ENCODE measurements at regions not wholly inside any gene's neighbourhood (a gene's known extent, or its start where the extent isn't known, plus 50 kb on each side); places are given as distances from the start of the nearest gene placed in this dataset.
"Not testable (repeated sequence)": the region's sequence is repeated elsewhere in the genome, so short reads cannot be mapped to it uniquely, and the experiment has no call there.

DNA sequence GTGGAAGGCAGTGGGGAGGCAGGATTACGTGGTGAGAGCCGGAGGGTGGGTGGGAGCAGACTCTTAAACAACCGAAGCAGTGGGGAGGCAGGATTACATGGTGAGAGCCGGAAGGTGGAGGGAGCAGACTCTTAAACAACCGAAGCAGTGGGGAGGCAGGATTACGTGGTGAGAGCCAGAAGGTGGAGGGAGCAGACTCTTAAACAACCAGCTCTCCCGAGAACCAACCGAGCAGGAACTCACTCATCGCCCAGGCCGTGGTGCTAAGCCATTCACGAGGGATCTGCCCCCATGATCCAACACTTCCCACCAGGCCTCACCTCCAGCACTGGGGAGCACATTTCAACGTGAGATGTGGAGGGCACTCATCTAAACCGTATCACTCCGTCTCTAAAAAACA is 87.7 kb downstream of the RTP5 start:
- DNase-seq (ENCODE audit: low spot score) = no peak

DNA sequence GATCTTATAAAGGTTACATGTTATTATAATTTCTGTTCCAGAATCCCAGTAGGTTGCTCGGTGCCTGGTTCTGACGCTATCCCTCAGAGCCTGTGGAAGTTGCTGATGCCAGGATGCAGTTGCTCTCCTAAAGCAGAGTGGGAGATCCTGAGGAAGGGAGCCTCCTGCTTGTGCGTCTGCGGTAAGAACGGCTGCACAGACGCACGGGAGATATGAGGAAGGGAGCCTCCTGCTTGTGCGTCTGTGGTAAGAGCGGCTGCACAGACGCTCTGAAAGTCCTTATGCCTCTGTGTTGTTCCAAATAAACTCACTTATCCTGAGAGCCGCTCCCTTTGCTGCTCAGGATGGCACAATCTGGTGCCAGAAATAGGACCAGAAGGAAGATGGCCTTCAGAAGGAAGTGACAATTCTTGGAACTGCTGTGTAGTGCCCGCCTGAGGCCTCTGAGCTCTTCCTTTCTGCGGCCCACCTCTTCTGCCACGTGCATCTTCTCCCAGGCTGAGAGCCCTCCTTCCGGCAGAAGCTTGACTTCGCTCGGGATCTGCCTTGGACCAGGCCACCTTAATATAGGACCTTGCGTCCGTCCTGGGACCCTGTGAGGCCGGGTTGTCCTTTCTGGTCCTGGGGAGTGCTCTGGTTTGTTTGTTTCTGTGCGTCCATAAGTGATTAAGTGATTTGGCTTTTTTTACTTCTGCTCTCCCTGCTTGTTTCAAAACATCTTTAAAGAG is 89.5 kb downstream of the RTP5 start:
- no peak for DNase-seq (ENCODE audit: low spot score)

DNA sequence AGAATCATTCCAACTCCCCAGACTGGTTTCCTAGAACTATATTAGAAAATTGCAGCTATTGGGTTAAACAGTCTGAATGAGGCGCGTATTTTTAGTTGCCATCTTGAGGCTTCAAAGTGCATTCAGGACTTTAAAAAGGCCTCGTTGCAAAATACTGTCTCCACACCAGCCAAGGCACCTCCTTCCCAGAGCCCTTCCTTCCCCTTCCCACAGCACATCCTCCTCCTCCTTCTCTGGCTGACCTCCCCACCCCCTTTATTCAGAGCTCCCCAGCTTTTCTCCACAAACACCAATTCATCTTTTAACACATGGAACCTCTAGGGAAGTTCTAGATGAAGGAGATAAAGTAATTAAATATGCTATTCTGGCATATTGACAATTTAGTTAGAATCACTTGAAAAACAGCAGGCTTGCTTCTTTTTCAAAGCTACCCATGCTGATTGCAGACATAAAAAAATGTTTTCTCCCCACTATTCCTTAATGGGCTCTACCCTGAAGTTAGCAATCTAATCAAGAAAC is 90.3 kb downstream of the RTP5 start:
- DNase-seq (ENCODE audit: low spot score) = no peak

DNA sequence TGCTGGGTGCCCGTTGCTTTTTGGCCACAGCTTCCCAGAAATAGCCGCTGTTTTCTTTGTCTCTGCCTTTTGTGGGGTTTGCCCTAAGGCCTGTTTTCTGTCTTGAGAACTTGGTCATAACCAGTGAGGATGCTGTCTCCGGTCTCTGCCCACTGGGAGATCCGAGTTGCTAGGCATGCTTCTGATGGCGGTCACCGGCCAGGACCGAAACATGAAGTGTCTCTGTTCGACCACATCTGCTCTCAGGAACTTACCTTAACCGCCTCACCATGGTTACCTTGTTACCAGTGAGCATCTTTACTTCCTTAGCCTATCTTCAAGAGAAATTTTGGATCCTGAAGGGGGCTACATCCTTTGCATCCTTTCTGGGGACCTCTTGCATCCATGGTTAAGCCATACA is 91.9 kb downstream of the RTP5 start:
- DNase-seq (ENCODE audit: low spot score) = no peak

DNA sequence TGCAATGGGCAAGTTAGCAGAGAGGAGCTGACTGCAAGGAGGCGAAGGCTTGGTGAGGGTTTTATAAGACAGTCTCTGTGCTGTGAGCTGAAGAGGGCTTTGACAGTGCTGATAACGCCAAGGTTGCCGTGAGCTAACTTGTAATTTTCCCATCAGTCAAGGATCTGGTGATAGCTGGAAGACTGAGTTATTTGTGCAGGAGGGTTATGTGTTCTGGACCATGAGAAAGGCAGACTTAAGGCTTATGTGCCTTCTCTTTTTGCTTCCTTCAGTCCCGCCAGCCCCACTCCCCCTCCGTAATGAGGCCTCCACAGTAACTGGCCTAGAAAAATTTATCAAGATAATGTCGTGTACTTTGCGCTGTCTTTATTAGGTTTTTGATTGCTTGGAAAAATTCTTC is 94.6 kb downstream of the RTP5 start:
- no peak for DNase-seq (ENCODE audit: low spot score)

DNA sequence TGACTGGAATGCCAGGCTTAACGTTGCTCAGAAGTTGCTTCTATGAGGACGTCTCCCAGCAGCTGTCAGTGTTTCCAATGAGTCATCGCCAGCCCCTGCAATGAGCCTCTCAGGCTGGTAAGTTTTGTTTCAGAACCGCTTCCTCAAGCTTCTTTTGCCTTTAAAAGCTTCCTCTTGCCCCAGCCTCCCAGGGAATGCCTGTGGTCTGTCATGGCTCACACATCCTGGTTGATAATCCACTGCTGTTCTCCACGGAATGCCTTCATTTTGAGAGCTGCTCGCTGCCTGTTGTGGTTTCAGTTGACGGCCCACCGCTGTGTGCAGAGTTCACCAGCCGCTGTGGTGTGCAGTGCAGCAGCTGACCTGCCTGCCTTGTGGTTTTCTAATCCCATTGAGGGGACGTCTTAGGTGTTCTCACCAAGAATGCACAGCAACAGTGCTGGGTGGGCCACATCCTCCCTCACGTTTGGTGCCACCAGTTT is 96.4 kb downstream of the RTP5 start:
- DNase-seq (ENCODE audit: low spot score) = peak; percentile 46

DNA sequence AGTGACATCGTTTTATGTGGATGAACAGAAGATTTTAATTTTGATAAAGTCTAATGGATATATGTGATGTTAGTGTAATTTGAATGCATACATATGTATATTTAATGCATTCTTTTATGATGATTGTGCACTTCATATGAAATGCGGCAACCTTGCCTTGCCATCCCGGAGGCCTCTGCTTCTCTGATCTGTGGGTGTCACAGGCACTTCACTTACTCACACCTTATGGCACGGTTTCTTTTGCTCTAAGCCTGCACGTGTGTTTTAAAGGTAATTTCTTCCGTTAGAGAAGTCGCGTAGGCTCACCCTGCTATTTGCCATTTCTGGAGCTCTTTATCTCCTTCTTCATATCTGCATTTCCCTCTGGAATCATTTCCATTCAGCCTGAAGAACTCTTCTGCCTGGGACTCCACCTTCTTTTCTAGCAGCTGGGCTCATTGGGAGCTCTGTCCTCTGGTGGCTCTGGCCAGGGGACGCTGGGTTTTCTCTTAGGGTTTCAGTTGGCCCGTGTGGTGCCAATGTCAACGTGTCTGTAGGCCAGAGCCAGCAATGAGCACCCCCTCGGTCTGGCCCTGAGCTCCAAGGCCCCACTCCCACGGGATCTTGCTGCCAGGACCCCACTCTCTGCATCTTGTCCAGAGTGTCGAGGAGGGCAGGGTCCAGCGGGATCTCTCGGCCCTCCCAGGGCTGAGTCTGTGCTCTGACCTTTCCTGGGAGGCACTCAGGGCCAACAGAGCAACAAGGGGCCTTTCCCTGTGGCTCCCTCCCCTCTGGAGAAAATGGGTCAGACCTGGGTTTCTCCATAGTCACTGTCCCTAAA is 97.3 kb downstream of the RTP5 start:
- DNase-seq (ENCODE audit: low spot score) = no peak

DNA sequence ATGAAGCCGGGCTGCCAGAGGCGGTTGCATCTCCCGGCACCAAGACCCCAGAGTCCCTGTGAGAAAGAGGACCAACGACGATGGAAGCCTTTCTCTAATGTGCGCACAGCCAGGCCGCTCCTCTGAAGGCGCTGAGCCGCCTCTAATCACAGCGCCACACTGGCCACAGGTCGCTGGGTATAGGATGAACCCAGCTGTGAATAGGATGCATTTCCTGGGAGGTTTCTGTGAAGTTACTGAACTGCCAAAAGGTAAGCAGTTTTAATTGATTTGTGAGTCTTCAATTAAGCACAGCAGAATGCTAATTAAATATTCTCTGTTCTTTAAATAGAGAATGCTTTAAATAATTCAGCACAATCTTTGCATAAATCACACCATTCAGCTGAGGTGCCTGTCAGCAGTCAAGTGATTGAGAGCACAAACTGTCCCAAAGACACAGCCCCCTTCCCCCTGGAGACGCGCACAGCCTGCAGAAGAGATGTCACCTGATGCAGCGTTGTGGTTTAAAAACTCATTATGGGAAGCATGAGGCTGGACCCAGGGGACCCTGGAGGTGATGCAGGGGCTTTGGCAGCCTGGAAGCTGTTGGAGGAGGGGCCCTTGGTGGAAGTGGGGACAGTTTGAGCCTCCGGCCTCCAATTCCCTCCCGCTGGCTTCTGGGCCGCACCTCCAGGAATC is 98.1 kb downstream of the RTP5 start:
- no peak for DNase-seq (ENCODE audit: low spot score)

DNA sequence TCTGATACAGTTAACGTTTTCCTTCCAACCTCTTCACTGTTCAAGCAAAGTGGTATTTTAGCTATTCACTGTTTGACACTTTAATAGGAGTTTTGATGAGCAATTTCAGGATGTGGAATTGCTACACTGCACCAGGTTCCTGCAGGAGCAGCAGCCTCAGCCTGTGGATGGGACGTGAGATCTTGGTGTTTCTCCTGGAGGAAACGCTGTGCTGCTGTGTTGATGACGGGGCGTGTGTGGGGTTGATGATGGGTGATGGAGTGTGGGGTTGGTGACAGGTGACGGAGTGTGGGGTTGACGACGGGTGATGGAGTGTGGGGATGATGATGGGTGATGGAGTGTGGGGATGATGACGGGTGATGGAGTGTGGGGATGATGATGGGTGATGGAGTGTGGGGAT is 98.9 kb downstream of the RTP5 start:
- no peak for DNase-seq (ENCODE audit: low spot score)

DNA sequence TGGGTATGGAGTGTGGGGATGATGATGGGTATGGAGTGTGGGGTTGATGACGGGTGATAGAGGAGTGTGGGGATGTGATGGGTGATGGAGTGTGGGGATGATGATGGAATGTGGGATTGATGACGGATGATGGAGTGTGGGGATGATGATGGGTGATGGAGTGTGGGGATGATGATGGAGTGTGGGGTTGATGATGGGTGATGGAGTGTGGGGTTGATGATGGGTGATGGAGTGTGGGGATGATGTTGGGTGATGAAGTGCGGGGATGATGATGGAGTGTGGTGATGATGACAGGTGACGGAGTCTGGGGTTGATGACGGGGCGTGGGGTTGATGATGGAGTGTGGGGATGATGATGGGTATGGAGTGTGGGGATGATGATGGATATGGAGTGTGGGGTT is 99.7 kb downstream of the RTP5 start:
- not testable (repeated sequence) for DNase-seq (ENCODE audit: low spot score)

DNA sequence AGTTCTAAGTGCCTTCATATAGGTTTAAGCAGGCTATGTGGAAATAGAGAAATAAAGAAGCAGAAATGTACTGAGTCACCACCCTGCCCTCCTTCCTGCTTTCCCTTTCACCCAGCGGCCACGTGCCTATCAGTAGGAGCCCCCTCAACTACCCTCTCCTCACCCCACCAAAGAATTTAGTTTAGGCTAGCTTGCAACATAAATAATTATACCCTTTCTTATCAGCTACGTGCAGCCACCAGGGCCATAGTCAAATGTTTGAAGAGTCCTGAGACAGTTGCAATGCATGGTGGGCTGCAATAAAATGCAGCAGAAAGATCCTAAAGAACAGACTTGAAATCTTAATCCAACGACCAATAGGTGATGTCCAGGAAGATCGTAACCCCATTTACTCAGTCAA is 101.2 kb downstream of the RTP5 start:
- no peak for DNase-seq (ENCODE audit: low spot score)

DNA sequence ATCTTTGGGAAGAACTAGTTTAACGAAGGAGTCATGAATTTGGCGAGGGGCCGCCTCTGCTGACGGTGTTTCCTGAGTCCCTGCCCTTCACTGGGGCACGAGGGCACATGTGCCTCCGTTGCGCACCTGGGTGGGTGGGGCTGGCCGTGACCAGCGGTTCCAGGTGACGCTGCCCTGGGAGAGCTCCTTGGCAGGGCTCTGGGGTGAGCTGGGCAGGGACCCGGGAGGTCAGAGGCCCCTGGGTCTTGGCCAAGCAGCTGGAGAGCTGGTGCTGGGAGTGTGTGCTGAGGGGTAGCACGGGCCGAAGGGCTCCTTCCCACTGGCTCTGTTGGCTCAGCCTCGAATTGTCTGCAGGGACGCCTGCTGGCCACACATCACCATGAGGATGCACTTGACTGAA is 104.6 kb downstream of the RTP5 start:
- no peak for DNase-seq (ENCODE audit: low spot score)

DNA sequence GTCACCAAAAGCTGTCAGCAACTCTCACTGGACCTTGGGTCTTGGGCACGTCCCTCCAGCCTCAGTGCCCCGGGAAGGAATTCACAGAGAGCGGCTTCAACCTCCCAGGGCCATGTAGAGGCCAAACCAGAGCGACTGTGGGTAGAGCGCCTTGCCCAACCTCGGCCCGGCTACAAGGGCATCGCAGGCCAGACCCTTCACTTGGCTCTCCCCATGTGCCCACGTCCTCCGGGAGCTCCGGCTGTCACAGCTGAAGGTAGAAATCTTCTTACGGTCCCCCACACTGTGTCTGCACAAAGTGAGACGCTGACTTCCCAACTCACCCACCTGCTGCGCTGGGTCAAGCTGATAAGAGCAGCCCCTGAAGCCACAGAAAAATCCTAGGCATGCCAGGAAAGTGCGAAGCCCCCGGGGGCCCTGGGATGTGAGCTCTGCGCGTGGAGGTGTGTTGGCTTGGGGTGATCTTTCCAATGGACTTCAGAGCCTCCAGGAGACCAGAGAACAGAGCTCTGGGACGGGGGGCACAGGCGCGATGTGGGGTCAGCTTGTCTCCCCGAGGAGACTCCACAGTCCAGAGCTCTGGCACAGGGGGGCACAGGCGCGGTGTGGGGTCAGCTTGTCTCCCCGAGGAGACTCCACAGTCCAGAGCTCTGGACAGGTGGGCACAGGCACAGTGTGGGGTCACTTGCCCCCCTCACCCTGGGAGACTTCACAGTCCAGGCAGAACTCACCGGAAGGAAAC is 105.5 kb downstream of the RTP5 start:
- no peak for DNase-seq (ENCODE audit: low spot score)

DNA sequence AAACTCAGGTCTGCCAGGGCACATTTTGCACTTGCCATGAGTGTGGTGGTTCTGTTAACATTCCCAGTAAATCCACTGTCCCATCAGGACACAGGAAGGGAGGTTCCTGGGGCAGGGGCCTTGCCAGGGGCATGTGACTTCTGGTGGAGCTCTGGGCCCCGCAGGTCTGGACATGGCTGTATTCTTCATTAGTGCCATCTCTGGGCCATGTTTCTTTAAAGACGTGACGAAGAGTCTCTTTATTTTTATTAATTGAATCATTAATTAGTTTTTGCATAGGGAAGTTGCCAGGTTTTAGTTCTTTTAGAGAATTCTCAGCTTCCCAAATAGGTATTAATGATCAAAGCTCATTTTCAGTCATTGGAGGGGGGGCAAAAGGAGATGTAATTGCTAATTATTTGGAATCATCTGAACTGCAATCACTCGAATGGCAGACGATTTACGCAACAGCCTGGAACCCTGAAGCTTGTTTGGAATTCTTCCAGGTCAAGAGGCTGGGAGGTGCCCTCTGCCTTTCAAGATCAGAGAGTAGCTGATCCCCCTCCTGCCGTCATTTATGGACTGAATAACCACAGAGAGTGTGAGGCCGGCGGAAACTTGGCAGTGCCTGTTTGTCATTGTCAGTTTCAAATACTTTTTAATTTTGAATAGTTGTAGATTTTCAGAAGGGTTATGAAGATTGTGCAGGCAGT is 106.2 kb downstream of the RTP5 start:
- DNase-seq (ENCODE audit: low spot score) = no peak

DNA sequence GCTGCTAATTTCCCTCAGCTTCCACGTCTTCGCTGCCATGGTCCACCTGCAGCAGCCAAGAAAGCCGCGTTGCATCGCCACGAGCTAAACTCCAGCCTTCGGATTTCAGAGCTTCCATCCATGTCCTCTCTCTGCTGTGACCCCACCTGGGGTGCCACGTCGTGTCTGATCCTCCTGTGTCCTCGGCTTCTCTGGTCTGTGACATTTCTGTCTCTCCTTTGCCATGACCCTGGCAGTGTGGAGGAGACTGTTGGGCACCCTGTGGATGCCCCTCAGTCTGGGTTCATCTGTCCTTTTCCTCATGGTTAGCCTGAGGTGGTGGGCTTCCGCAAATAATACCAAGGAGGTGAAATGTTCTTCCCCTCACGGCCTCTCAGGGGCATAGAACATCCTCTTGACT is 106.8 kb downstream of the RTP5 start:
- no peak for DNase-seq (ENCODE audit: low spot score)

DNA sequence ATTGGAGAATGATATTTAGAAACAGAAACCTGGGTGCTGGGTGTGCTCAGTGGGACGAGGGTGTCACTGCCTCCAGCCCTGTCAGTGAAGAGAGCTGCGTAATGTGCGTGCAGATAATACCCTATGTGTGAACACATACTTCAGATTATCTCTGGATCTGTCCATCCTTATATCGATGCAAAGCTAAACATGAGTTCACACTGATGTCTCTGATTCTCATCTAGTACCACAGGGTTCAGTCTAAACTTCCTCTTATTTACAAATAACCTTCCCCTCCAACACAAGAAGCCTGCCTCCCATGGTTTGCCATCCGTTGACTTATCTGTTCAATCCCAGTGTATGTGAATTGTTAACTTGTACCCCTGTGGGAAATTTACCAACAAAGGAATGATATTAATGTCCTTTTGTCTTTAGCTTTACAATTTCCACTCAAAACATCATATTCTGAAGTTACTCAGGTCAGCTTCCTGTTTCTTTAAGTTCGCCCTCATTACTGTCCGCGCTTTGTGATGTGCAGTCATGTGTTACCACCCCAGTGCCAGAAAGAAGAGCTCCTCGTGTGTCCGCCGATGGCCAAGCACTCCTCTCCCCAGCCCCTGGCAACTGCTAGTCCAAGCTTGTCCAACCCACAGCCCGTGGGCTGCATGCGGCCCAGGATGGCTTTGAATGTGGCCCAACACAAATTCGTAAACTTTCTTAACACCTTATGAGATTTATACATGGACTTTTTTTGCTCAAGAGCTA is 108.2 kb downstream of the RTP5 start:
- no peak for DNase-seq (ENCODE audit: low spot score)

DNA sequence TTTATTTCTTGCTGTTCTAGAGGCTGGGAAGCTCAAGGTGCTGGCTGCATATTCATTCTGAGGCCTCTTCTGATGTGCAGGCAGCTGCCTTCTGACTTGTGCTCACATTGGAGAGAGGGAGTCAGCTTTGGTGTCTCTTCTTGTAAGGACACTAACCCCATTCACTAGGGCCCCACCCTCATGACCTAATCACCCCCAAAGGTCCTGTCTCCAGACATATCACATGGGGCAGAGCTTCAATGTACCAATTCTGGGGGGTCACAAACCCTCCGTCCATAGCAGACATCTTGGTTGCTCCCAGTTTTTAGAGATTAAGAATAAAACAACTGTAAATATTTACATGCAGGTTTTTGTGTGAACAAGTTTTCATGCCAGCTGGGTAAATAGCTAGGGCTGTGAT is 109.1 kb downstream of the RTP5 start:
- no peak for DNase-seq (ENCODE audit: low spot score)

DNA sequence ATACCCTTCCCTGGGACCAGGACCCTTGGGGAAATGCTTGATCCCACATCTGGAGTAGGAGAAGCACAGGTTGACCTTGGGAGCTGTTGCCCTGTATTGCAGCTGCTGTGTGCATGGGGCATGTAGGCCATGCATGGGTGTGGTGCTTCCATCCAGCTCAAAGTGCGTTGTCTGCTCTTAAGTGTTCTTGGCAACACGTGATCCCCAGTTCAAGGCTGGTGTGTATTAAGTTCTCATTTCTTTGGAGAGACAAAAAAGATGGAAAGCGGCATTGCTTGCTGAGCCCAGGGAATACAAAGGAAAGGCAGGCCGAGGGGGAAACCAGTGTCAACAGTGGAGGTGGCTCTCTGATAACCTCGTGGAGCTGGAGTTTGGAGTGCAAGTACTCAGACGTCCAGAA is 110.7 kb downstream of the RTP5 start:
- DNase-seq (ENCODE audit: low spot score) = no peak

DNA sequence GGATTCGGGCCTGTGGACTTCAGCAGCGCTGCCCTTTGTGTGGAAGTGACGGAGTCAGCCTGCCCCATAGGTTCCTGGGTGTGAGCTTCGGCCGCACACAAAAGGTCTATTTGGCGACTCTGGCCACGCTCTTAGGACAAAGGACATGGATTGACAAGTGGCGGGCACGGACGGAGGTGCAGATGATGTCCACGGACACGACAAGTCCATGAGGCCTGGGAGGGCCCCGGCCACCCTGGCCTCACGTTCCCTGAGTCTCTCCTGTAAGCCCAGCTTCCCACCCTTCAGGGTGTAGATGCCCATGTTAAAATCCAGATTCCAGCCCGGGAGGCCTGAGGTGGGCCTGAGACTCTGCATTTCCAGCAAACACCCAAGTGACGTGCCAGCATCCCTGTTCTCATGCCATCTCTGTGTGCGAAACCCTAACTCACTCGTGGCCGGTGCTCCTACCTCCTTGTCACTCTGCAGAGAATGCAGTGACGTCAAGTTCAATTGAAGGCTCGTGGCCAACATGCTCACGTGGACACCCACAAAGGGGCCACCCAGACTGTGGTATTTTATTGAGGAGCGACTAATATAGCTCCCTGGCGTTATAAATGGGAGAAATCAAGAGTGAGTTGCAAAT is 111.7 kb downstream of the RTP5 start:
- no peak for DNase-seq (ENCODE audit: low spot score)
